DOHH2 (cell line): ENCODE measurements at regions not wholly inside any gene's neighbourhood (a gene's known extent, or its start where the extent isn't known, plus 50 kb on each side); places are given as distances from the start of the nearest gene placed in this dataset.
"Not testable (repeated sequence)": the region's sequence is repeated elsewhere in the genome, so short reads cannot be mapped to it uniquely, and the experiment has no call there.

ENCODE experiments used
- H3F3A ChIP-seq: fragments of 200-600 bp; sonication (generic), shearing (Covaris generic); 2 replicates; pipeline ENCODE4 v1.6.0; 2016; ENCODE audit warnings: antibody characterized with exemption, mild to moderate bottlenecking; ENCODE audit not compliant: control insufficient read depth, insufficient read depth
- H3K27ac ChIP-seq: fragments of 200-600 bp; sonication (generic); 2 replicates; pipeline ENCODE4 v1.5.1; 2014; ENCODE audit warnings: low read depth, mild to moderate bottlenecking, low read length, moderate library complexity
- H3K27me3 ChIP-seq: fragments of 200-600 bp; sonication (generic); 2 replicates; pipeline ENCODE4 v1.6.1; 2014; ENCODE audit warnings: mild to moderate bottlenecking, low read length, mixed read lengths; ENCODE audit not compliant: control insufficient read depth
- H3K36me3 ChIP-seq: fragments of 200-600 bp; sonication (generic); 2 replicates; pipeline ENCODE4 v1.6.1; 2014; ENCODE audit warnings: mild to moderate bottlenecking, low read length, moderate library complexity, mixed read lengths; ENCODE audit not compliant: control insufficient read depth
- H3K4me1 ChIP-seq: fragments of 200-600 bp; sonication (generic); 2 replicates; pipeline ENCODE4 v1.6.1; 2014; ENCODE audit warnings: mild to moderate bottlenecking, low read length, mixed read lengths; ENCODE audit not compliant: control insufficient read depth
- H3K4me2 ChIP-seq: fragments of 200-600 bp; sonication (generic); 2 replicates; pipeline ENCODE4 v1.6.0; 2014; ENCODE audit warnings: mild to moderate bottlenecking, low read length, moderate library complexity
- H3K4me3 ChIP-seq: fragments of 200-600 bp; sonication (generic); 2 replicates; pipeline ENCODE4 v1.5.1; 2014; ENCODE audit warnings: mild to moderate bottlenecking, low read length, mixed read lengths
- H3K79me2 ChIP-seq: fragments of 200-600 bp; sonication (generic); 2 replicates; pipeline ENCODE4 v1.6.1; 2014; ENCODE audit warnings: mild to moderate bottlenecking, low read length, mixed read lengths; ENCODE audit not compliant: control insufficient read depth
- H3K9me2 ChIP-seq: fragments of 200-600 bp; sonication (generic); replicated peaks from 2 replicates; pipeline ENCODE4 v1.6.1; 2014; ENCODE audit warnings: mild to moderate bottlenecking, low read length, mixed read lengths; ENCODE audit not compliant: control insufficient read depth
- H3K9me3 ChIP-seq: fragments of 200-600 bp; sonication (generic); 2 replicates; pipeline ENCODE4 v1.6.1; 2014; ENCODE audit warnings: antibody characterized with exemption, low read length, mixed read lengths; ENCODE audit not compliant: control insufficient read depth, insufficient read depth
- H4K20me1 ChIP-seq: fragments of 200-600 bp; sonication (generic); 2 replicates; pipeline ENCODE4 v1.6.0; 2014; ENCODE audit warnings: low read depth, mild to moderate bottlenecking, antibody characterized with exemption, low read length, moderate library complexity; ENCODE audit not compliant: control insufficient read depth, insufficient read depth

DNA sequence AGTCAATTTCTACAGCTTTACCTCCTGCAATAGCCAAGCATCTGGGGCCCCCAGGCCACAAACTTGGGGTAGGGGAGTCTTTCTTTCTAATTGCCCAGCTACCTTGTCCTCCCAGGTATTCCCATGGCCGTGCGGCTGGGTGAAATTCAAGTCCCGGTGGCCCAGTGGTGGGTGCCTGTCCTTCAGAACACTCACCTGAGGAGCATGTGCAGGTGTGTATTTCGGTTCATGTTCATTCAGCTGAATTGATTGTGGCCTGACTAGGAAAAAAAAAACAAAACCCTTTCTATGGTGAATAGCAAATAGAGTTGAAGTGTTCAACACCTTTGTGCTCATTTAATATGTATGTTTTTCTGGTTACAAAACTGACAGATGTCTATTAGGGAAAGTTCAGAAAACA is 319.5 kb upstream of the CHRNA7 start:
- not testable (repeated sequence) for H4K20me1 ChIP-seq, H3K4me1 ChIP-seq, H3K9me3 ChIP-seq, H3K27ac ChIP-seq, H3F3A ChIP-seq, H3K27me3 ChIP-seq, H3K4me3 ChIP-seq, H3K9me2 ChIP-seq, H3K4me2 ChIP-seq, H3K36me3 ChIP-seq, H3K79me2 ChIP-seq

DNA sequence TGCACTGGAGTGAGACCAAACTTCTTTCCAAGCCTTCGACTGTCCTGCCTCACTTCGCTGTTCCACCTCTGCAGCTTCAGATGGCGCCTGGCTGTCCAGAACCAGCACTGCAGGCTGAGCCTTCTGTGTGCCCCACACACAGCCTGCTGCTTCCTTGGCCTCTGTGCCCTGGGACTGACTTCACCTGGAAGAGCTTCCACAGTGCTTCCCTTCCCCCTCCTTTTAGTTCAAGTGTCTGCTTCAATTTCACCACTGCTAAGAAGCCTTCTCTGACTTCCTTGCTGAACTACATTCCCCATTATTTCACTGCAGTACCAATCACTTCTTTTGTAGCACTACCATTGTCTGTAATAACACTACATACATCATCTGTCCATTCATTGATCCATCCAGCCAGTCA is 315.1 kb upstream of the CHRNA7 start:
- H3K4me2 ChIP-seq, H3F3A ChIP-seq, H3K79me2 ChIP-seq, H3K9me3 ChIP-seq, H3K4me1 ChIP-seq, H4K20me1 ChIP-seq, H3K27me3 ChIP-seq, H3K9me2 ChIP-seq, H3K4me3 ChIP-seq, H3K27ac ChIP-seq, H3K36me3 ChIP-seq: not testable (repeated sequence)

- not testable (repeated sequence) for H3K4me1 ChIP-seq, H3K36me3 ChIP-seq, H3F3A ChIP-seq, H3K79me2 ChIP-seq, H3K4me2 ChIP-seq, H3K9me2 ChIP-seq, H3K4me3 ChIP-seq, H3K27me3 ChIP-seq, H3K9me3 ChIP-seq, H3K27ac ChIP-seq, H4K20me1 ChIP-seq
These were observed 311.7 kb upstream of the CHRNA7 start for GRCh38 chr15:31718625-31719024.

DNA sequence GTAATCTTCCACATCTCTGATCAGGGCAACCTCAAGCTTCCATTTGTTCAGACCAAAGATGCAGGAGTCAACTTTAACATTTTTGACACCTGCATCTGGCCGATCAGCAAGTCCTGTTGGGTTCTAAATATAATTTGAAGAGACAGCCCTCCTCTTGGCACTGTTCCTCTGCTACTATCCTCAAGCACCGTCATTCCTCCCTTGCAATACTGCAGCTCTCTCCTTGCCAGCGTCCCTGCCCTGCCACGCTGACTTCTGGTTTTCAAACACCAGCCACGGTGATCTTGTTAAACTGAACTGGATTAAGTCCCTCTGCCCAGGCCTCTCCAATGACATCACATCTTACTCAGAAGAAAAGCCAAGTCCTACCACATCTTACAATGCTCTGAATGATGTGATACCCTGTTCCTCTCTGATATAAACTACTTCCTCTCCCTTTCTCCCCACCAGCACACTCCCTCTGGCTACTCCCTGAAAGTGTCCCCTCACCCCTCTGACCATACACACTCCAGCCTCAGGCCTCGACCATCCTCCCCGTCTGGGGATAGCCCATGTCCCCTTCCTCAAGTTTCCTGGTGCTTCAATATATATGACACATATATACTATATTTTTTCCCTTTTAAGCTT is 310.8 kb upstream of the CHRNA7 start:
- not testable (repeated sequence) for H3K27ac ChIP-seq, H3K4me2 ChIP-seq, H3K36me3 ChIP-seq, H3K9me2 ChIP-seq, H4K20me1 ChIP-seq, H3K9me3 ChIP-seq, H3K27me3 ChIP-seq, H3F3A ChIP-seq, H3K4me1 ChIP-seq, H3K4me3 ChIP-seq, H3K79me2 ChIP-seq

- H3K9me2 ChIP-seq, H3K4me2 ChIP-seq, H3K79me2 ChIP-seq, H4K20me1 ChIP-seq, H3K27ac ChIP-seq, H3K9me3 ChIP-seq, H3K27me3 ChIP-seq, H3K4me3 ChIP-seq, H3F3A ChIP-seq, H3K36me3 ChIP-seq, H3K4me1 ChIP-seq: not testable (repeated sequence)
These were observed 307.3 kb upstream of the CHRNA7 start for GRCh38 chr15:31723019-31723418.

GRCh38 chr15:31724903-31725302 is 305.4 kb upstream of the CHRNA7 start:
- H3K27me3 ChIP-seq, H4K20me1 ChIP-seq, H3F3A ChIP-seq, H3K9me3 ChIP-seq, H3K4me3 ChIP-seq, H3K9me2 ChIP-seq, H3K79me2 ChIP-seq, H3K36me3 ChIP-seq, H3K4me1 ChIP-seq, H3K27ac ChIP-seq, H3K4me2 ChIP-seq: not testable (repeated sequence)

GRCh38 chr15:31725619-31726018 is 304.7 kb upstream of the CHRNA7 start:
- not testable (repeated sequence) for H3K4me1 ChIP-seq, H3K79me2 ChIP-seq, H3K36me3 ChIP-seq, H3K9me2 ChIP-seq, H4K20me1 ChIP-seq, H3K4me2 ChIP-seq, H3K4me3 ChIP-seq, H3K9me3 ChIP-seq, H3K27ac ChIP-seq, H3K27me3 ChIP-seq, H3F3A ChIP-seq
